Colonic mucosa (tissue), 4 donors: ENCODE measurements at regions not wholly inside any gene's neighbourhood (a gene's known extent, or its start where the extent isn't known, plus 50 kb on each side); places are given as distances from the start of the nearest gene placed in this dataset.

Experiments
- DNase-seq: peaks from one replicate; pipeline ENCODE4 v3.0.0-alpha.2; 2020
- H3K27ac ChIP-seq: fragments of 200-600 bp; one replicate; pipeline ENCODE4 v1.8.0; 2021
- H3K27me3 ChIP-seq: fragments of 200-600 bp; one replicate; pipeline ENCODE4 v1.8.0; 2021
- H3K36me3 ChIP-seq: fragments of 200-600 bp; one replicate; pipeline ENCODE4 v1.8.0; 2021
- H3K4me1 ChIP-seq: fragments of 200-600 bp; one replicate; pipeline ENCODE4 v1.8.0; 2021; ENCODE audit warnings: mild to moderate bottlenecking
- H3K4me3 ChIP-seq: fragments of 200-600 bp; one replicate; pipeline ENCODE4 v1.8.0; 2021
- H3K9ac ChIP-seq, 2 donors: one replicate each; pipeline ENCODE4 v1.7.0; 2013; ENCODE audit warnings: control low read depth in 2 of 2, low read depth in 2 of 2, low read length in 2 of 2
- H3K9me3 ChIP-seq: fragments of 200-600 bp; one replicate; pipeline ENCODE4 v1.8.0; 2021
- CTCF ChIP-seq: fragments of 200-600 bp; IDR thresholded peaks from one replicate; pipeline ENCODE4 v1.8.0; 2022; ENCODE audit warnings: antibody characterized with exemption, mild to moderate bottlenecking
- intact Hi-C: fragments of 100-400 bp; cut with DNase I; formaldehyde crosslinking; loops from one replicate; pipeline ENCODE4 v1.14.1; 2022
- donor health status: healthy.
- donor health status: DM: no; HTN: no; CAD: no.
- donor health status: DM: no; HTN: no; CAD: no.

DNA sequence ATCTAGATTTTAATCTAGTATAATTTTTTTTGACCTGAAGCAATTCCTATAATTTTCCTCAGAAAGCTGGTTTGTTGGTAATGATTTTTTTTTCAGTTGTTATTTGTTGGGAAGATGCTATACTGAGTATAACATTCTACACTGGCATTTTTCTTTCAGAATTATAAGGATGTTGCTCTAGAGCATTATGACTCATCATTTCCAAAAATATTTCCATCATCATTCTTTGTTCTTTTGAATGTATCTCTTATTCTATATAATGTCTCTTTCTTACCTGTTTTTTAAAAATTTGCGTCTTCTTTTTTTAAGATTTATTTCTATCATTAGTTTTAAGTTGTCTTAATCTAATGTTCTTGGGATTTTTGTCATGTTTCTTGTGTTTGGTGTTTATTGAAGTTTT is 356.5 kb upstream of the KCND2 start:
- no peaks in the 10 kb centered on the region for H3K36me3 ChIP-seq
- H3K9me3 ChIP-seq = no peaks in the 10 kb centered on the region
- intact Hi-C loops = no loop called here
- no peak for DNase-seq
- no peaks in the 10 kb centered on the region for H3K4me1 ChIP-seq
- no peaks in the 10 kb centered on the region for H3K27me3 ChIP-seq
- H3K27ac ChIP-seq = no peak overlapping the region
- no peak for TF ChIP-seq CTCF
- H3K9ac ChIP-seq = no peak overlapping the region
- no peak overlapping the region for H3K4me3 ChIP-seq

- Histone ChIP-seq H3K27me3 (no peaks in the 10 kb centered on the region), H3K4me1 (no peaks in the 10 kb centered on the region), H3K27ac (no peak overlapping the region), H3K9me3 (no peaks in the 10 kb centered on the region), H3K4me3 (no peak overlapping the region), H3K36me3 (no peaks in the 10 kb centered on the region), H3K9ac (no peak overlapping the region)
- TF ChIP-seq CTCF = no peak
- DNase-seq = no peak
- intact Hi-C loops = no loop called here
These were observed 354.8 kb upstream of the KCND2 start for GRCh38 chr7:119918185-119918584.

- TF ChIP-seq CTCF = no peak
These were observed 353.0 kb upstream of the KCND2 start for GRCh38 chr7:119919986-119920385.

DNA sequence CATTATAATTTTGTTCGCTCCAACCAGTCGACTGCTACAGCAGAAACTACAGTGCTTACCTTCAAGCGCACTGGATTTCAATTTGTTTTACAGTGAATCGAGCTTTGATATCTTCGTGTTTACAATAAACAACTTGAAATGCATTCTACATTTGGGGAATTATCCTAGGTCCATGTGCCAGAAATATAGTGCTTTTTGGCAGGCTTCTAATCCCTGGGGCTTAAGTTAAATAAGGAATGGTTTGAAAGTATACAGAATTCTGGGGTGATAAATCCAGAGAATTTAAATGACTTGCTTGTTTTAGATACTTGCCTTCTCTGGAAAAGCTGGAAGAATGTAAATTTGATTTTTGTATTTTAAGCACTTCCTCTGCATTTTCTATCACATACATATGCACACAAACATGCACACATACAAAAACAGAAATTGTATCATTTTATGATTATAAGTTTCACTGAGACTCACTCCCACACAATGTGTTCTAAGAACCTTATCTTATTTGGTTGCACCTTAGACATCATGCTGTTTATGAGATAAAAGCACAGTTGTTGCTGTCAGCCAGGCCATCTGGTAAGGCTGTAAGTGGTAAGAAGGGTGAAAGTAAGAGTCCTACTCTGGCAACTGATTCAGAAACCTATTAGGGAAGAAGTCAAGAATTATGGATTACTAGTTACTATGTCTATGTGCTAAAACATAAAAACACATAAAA is 347.2 kb upstream of the KCND2 start:
- Histone ChIP-seq H3K27ac (no peak overlapping the region), H3K4me1 (no peaks in the 10 kb centered on the region), H3K27me3 (no peaks in the 10 kb centered on the region), H3K36me3 (no peaks in the 10 kb centered on the region), H3K9me3 (no peaks in the 10 kb centered on the region), H3K9ac (no peak overlapping the region), H3K4me3 (no peak overlapping the region)
- intact Hi-C loops = no loop called here
- TF ChIP-seq CTCF = no peak
- no peak for DNase-seq

More at GRCh38 chr7:119919986-119920385, 353.0 kb upstream of the KCND2 start:
- Histone ChIP-seq H3K36me3 (no peaks in the 10 kb centered on the region), H3K27ac (no peak overlapping the region), H3K27me3 (no peaks in the 10 kb centered on the region), H3K9me3 (no peaks in the 10 kb centered on the region), H3K9ac (no peak overlapping the region), H3K4me3 (no peak overlapping the region), H3K4me1 (no peaks in the 10 kb centered on the region)
- no peak for DNase-seq
- intact Hi-C loops = no loop called here

DNA sequence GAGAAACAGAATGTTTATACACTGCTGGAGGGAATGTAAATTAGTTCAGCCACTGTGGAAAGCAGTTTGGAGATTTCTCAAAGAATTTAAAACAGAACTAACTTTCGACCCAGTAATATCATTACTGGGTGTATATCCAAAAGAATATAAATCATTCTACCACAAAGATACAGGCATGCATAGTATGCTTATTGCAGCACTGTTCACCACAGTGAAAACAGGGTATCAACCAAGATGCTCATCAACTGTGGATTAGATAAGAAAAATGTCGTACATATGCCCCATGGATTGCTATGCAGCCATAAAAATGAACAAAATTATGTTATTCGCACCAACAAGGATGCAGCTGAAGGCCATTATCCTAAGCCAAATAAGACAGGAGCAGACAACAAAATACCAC is 343.1 kb upstream of the KCND2 start:
- intact Hi-C loops = loop anchor here (10.0 kb wide), 1 partner anchor 345 kb away; the partner anchor contains the start of gene KCND2
- DNase-seq = no peak
- H3K27ac ChIP-seq = no peak overlapping the region
- H3K27me3 ChIP-seq = no peaks in the 10 kb centered on the region
- no peak overlapping the region for H3K9ac ChIP-seq
- no peaks in the 10 kb centered on the region for H3K36me3 ChIP-seq
- H3K4me3 ChIP-seq = no peak overlapping the region
- no peaks in the 10 kb centered on the region for H3K9me3 ChIP-seq
- TF ChIP-seq CTCF = no peak
- H3K4me1 ChIP-seq = no peaks in the 10 kb centered on the region
